ENCODE measurements at regions not wholly inside any gene's neighbourhood (a gene's known extent, or its start where the extent isn't known, plus 50 kb on each side); places are given as distances from the start of the nearest gene placed in this dataset.

DNA sequence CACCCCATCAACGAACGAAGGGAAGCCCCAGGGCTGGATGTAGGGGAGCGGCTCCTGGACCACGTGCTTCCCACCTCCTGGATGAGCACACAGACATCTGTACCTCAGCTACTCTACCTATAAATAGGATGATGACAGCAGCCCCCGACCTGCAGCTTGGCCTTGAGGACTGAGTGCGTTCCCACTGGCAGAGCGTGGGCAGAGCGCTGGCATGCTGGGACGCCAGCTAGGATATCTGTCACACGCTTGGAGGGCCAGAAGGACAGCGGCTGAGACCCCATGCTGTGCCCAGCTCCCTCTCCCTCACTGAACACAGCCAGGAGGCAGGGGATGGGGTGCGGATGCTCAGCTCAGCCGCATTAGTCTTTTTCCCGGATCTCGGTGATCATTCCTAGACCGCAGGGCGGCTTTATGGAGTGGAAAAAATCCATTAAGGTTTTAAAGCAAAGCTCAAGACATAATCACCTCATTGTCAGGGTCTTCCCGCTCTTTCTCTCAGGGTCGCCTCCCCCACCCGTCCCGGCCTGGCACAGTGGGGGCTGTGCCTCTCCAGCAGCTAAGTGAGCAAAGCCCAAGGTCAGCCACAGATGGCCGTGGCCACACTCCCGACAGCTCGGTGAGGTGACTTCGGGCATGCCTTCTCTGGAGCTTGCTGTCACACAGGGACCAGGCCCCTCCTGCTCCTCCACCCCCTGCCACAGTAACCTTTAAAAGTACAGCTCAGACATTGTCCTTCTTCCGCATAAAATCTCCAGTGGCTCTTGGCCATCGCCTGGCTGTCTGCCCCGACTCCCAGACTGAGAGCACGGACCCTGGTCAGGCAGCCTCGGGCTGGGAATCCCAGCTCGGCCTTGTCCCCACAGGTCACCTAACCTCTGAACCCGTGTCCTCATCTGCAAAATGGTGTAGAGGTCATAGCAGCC lies 69.6 kb upstream of the SHISAL1 start:
- TF ChIP-seq GATA2 (IDR thresholded peaks at IDR 0.05; ENCODE audit: low read depth, low read length), result no peak
- TF ChIP-seq GATA3 (IDR thresholded peaks at IDR 0.05; ENCODE audit: low read depth, low read length), result no peak

DNA sequence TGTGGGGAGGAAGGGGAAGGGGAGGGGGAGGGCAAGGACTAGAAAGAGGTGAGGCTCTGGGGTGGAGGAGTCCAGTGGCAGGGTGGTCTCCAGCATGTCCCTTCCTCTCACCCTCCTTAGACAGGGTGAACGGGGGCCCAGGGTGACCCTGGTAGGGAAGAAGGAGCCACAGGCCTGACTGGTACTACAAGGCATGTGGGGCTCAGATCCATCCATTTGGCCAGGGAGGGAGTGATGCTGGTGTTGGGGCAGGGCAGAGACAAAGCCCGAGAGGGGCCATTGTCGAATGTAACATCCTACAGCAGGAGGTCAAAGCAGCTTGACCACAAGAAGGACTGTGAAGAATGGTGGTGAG lies 69.0 kb upstream of the SHISAL1 start:
- TF ChIP-seq GATA2 (IDR thresholded peaks at IDR 0.05; ENCODE audit: low read depth, low read length), result no peak
- no peak for TF ChIP-seq GATA3 (IDR thresholded peaks at IDR 0.05; ENCODE audit: low read depth, low read length)

DNA sequence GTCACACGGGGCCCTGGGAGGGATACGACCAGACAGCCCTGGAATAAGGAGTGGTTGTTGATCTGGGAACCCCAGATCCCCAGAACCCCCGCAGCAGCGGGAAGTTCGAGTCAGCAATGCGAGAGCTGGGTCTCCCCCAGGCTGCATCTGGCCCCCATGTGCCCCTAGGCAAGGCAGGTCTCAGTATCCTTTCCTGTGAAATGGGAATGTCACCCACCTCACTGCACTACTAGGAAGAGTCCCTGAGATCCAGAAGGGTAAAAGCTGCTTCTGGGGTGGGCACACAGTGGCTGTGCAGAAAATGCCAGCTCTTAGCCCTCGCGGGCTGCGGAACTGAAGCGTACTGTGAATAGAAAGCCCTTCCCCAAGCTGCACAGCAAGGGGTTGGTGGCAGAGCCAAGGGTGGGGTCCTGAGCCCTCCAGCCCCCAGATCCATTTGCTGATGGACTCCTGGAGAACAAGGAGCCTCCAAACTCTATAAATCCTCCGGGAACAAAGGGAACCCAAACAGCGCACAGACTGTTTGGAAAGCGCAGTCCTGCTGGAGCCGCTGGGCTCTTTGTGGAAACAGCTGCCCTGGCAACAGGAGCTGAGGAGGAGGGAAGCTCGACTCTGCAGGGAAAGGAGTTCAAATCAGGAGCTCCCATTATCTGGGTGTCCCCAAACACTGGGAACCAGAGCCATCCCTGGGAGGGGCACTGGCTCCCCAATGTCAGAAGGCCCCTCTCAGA lies 68.2 kb upstream of the SHISAL1 start:
- TF ChIP-seq GATA2 (IDR thresholded peaks at IDR 0.05; ENCODE audit: low read depth, low read length) (no peak), GATA3 (IDR thresholded peaks at IDR 0.05; ENCODE audit: low read depth, low read length) (no peak)

DNA sequence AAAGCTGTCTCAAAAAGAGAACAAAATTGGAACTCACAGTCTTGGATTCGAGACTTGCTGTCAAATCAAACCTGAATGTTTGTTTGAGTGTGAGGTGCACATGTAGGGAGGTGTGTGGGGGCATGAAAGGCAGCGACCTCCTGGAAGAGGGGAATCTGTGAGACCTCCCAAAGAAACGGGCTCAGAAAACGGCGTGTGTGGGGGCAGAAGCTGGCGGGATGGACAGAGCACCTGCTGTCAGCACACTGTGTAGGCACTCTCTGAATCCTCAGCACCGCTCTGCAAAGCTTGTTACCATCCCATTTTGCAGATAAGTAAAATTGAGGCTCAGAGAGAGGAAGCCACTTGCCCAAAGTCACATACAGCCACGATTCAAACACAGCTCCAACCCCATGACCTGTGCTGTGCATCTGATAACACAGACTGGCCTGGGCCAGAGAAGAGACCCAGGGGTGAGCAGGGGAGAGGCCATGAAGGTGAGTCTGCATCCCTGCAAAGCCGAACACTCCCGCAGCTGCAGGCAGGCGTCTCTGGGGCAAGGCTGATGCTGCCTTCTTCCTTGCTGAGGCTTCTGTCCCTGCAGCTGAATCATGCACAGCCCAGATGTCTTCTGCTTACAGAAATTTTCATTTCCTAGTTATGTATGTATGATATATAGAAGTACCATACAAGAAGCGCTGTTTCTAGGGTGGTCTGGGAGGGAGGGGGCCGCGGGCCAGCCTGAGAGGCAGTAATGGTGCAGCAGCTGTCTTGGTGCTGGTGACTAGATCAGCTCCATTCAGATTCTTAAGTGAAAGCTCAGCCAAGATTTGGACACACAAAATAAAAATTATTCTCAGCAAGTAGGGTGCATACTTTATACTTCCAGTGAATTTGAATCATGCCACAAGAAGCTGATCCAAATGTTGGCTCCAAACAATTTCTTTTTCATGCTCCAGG lies 67.3 kb upstream of the SHISAL1 start:
- TF ChIP-seq GATA3 (IDR thresholded peaks at IDR 0.05; ENCODE audit: low read depth, low read length), result no peak
- no peak for TF ChIP-seq GATA2 (IDR thresholded peaks at IDR 0.05; ENCODE audit: low read depth, low read length)

DNA sequence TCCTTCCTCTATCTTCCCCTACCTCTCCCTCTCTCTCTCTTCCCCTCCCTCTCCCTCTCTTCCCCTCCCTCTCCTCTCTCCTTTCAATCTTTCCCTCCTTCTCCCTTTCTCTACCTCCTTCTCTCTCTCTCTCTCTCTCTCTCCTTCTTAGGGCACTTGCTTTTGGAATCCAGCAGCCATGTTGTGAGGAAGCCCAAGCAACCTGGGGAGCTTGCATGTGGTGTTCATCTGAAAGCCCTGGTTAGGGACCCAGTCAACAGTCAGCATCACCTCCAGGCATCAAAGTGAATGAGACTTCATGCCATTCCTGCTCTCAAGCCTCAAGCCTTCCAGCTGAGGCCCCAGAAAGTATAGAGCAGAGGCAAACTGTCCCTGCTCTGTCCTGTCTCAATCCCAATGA lies 65.6 kb upstream of the SHISAL1 start:
- no peak for TF ChIP-seq GATA3 (IDR thresholded peaks at IDR 0.05; ENCODE audit: low read depth, low read length)

DNA sequence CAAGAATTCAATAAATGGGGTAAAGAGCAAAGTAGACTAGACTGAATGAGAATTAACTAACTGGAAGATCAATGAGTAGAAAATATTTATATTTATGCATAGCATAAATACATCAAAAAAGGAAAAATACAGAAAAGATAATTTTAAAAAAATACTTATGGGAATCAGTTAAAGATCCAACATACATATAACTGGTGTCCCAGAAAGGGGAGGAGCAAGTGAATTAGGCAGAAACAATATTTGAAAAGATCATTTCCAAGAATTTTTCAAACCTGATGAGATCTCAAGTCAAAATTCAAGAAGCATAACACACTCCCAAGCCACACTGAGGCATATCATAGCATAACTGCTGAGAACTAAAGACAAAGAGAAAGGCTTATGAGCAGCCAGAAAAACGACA lies 62.7 kb upstream of the SHISAL1 start:
- TF ChIP-seq GATA3 (IDR thresholded peaks at IDR 0.05; ENCODE audit: low read depth, low read length) (no peak), GATA2 (IDR thresholded peaks at IDR 0.05; ENCODE audit: low read depth, low read length) (no peak)

DNA sequence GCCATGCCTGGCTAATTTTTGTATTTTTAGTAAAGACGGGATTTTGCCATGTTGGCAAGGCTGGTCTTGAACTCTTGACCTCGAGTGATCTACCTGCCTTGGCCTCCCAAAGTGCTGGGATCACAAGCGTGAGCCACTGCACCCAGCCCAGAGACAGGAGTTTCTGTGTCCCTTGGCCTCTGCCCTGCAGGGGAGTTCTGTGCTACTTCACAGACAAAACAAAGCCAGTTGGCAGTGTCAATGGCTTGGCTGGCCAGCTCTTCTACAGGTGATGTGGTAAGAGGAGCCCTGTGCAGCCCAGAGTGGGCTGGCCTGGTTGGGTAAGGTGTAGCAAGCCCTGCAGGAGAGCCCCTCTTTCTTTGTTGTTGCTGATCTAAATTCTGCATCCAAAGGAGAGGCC lies 60.5 kb upstream of the SHISAL1 start:
- TF ChIP-seq GATA3 (IDR thresholded peaks at IDR 0.05; ENCODE audit: low read depth, low read length), result no peak
- no peak for TF ChIP-seq GATA2 (IDR thresholded peaks at IDR 0.05; ENCODE audit: low read depth, low read length)

DNA sequence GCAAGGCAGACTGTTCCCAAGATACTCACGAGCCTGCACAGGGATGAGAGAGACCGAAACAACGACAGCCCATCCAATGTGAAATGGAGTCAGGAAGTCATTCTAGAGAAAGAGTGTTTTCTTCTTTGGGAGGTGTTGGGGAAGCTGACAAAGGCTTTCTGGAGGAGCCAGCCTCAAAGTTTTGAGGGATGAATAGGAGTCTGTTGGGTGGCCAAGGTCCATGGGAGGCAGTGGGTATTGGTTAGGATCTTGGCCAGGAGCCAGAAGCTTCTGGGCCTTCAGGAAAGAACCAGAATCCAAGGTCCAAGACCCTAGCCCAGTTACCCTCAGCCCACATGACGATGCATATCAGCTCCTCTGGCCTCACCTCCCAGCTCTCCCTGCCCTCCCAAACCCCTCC lies 59.9 kb upstream of the SHISAL1 start:
- TF ChIP-seq GATA3 (IDR thresholded peaks at IDR 0.05; ENCODE audit: low read depth, low read length), result no peak
- TF ChIP-seq GATA2 (IDR thresholded peaks at IDR 0.05; ENCODE audit: low read depth, low read length), result no peak

DNA sequence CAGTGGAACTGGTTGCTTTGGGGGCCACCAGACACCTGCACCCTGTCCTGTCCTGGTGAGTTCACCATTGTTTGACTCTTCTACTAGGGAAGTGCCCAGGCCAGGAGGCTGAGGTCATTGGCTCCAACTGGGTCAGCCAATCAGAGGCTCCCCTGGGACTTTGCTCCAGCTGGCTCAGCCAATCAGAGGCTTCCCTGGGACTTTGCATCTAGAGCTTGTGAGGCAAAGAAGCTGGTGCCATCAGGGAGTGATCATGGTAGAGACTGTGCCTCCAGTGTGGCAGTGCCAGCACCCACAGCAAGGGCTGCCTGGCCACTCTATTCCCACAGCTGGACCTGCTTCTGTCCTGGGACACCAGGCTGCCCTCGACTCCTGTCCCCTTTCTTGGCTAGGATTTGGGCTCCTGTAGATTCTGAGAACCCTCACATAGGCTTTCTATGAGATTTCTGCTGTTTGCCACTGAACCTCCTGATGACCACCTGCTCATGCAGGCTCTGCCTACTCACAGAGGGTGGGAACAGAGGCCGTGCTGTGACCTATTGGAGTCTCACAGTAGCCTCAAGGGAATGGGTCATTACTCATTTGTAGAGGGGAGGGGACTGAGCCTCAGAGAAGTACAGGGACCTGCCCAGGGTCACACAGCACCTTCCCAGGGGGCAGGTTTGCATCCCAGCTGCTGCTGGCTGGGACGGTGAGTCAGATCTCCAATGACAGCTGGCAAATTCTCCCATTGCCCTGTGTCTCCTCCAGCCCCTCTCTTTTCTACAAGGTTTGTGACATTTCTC lies 59.2 kb upstream of the SHISAL1 start:
- TF ChIP-seq GATA3 (IDR thresholded peaks at IDR 0.05; ENCODE audit: low read depth, low read length) (no peak), GATA2 (IDR thresholded peaks at IDR 0.05; ENCODE audit: low read depth, low read length) (no peak)

DNA sequence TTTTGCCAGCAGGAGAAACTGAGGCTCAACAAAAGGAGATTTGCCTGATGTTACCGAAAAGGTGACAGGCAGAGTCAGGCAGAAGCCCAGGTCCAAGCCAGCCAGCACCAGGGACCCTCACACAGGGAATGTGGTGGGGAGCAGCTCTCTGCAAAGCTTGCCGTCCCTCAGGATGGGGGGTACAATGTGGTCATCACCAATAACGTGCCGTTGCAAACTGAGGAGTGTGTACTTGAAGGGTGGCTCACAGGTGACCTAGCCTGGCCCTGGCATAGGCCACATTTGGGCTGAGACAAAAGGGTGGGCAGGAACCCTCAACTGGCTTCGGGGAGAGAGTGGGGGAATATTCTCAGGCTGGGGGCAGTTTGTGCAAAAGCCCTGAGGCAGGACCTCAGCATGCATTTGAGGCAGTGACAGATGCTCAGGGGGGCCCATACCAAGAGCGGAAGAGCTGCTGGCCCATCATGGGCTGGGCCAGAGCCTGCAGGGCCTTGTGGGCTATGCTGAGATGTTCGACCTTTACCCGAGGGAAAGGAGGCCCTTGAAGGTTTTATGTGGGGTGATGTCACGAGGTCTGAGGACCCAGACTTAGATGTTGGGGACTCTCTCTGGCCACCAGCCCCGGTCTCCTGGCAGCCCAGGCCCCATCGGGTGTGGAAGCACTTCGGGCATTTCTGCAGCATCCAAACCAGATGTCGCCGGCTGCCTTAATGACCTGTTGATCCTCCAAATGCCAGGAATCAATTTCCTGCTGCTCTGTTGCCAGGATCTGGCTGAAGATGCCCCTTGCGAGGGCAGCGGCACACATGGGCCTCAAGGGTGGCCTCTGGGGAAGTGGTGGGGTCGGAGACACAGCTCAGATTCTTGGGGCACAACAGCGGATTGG lies 57.4 kb upstream of the SHISAL1 start:
- TF ChIP-seq GATA3 (IDR thresholded peaks at IDR 0.05; ENCODE audit: low read depth, low read length) (no peak), GATA2 (IDR thresholded peaks at IDR 0.05; ENCODE audit: low read depth, low read length) (no peak)

DNA sequence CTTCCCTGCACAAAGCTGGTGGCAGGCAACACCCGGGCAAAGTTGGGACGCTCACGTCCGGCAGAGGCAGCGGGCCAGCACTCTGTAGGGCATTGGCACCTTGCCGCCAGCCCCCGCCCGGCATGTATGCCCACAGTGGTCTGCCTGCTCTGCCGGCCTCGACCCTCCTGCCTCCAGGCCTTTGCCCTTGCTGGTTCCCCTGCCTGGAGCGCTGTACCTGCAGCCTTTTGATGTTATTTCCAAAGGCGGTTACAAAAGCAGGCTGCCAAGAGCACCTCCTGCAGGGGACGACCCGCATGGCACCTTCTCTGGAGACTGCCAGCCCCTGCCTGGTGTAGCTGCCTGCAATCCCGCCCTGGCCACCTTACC lies 56.5 kb upstream of the SHISAL1 start:
- TF ChIP-seq GATA2 (IDR thresholded peaks at IDR 0.05; ENCODE audit: low read depth, low read length) (no peak), GATA3 (IDR thresholded peaks at IDR 0.05; ENCODE audit: low read depth, low read length) (no peak)

DNA sequence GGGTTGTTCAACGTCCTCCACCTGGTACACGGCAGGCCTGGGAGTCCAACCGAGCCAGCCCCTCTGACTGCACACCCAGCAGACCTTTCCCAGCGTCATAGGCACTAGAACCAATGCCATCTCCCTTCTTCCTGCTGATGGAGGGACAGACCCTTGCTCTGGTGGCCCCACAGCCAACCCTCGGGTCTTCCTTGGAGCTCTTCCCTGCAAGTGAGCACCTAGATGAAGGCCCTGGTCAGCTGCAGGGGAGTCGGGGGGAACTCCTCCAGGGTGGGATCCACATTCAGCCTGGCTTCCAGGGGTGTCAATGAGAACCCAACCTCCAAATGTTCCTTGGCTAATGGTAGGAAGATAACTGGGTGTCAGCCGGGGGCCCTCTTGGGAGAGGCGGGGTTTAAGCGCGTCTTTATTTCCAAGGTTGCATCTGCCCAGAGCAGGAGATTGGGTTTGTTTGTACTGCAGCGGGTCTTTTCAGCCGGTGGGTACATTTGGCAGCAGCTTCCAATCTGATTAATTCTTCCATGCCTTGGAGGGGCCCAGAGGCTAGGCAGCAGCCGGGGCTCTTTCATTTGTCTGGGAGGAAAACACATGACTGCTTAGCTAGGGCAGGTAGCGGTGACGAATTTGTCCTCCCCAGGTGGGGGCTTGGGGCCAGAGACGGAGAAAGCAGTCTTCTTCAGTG lies 56.0 kb upstream of the SHISAL1 start:
- no peak for TF ChIP-seq GATA3 (IDR thresholded peaks at IDR 0.05; ENCODE audit: low read depth, low read length)
- TF ChIP-seq GATA2 (IDR thresholded peaks at IDR 0.05; ENCODE audit: low read depth, low read length), result no peak

Data from SH-SY5Y (cell line).